B cell (primary cell): ENCODE measurements at regions not wholly inside any gene's neighbourhood (a gene's known extent, or its start where the extent isn't known, plus 50 kb on each side); places are given as distances from the start of the nearest gene placed in this dataset.

ENCODE experiments used
- ATAC-seq: fragments of 200-7000 bp; cut with Tn5 transposase; one replicate; pipeline ENCODE4 v1.10.0; 2021; ENCODE audit warnings: low read depth, mild to moderate bottlenecking, moderate number of reproducible peaks, moderate library complexity
- CTCF ChIA-PET: fragments of 350-600 bp; sonication (Branson Sonifier 250); formaldehyde crosslinking; loops from one replicate; lab custom pipeline; 2021; ENCODE audit warnings: antibody characterized with exemption, inconsistent platforms; lab: Charles Lee
- POLR2A ChIA-PET: fragments of 350-600 bp; sonication (Branson Sonifier 250); formaldehyde crosslinking; loops from one replicate; lab custom pipeline; 2021; ENCODE audit warnings: antibody characterized with exemption; lab: Charles Lee
- DNase-seq: peaks from one replicate; pipeline ENCODE4 v3.0.0; 2013
- H2AFZ ChIP-seq: 2 replicates; pipeline ENCODE4 v1.6.1; 2012; ENCODE audit warnings: mild to moderate bottlenecking, low read depth, low read length; ENCODE audit not compliant: insufficient read depth, poor library complexity, severe bottlenecking
- H3K27ac ChIP-seq, 2 donors: 1 replicate in 1 of 2; 2 replicates in 1 of 2; pipeline ENCODE4 v1.5.1; 2012 to 2013; ENCODE audit warnings: low read length in 2 of 2, mild to moderate bottlenecking in 2 of 2, moderate library complexity in 1 of 2
- H3K27me3 ChIP-seq, 4 experiments: fragments of 200-600 bp in 1 of 4; sonication (generic) in 1 of 4; replicated peaks in 1 of 4; 1 replicate in 2 of 4; 2 replicates in 2 of 4; pipeline versions ENCODE4 v1.6.1 to v1.7.0; 2013 to 2016; ENCODE audit warnings: low read length in 3 of 4, mild to moderate bottlenecking in 2 of 4, mixed read lengths in 1 of 4, moderate library complexity in 1 of 4; ENCODE audit not compliant: insufficient read depth in 4 of 4, control insufficient read depth in 3 of 4; ENCODE audit errors: control extremely low read depth in 1 of 4
- H3K36me3 ChIP-seq, 2 experiments: replicated peaks in 1 of 2; 1 replicate in 1 of 2; 2 replicates in 1 of 2; pipeline versions ENCODE4 v1.6.1 to v1.7.1; 2013; ENCODE audit warnings: low read length in 1 of 2; ENCODE audit not compliant: insufficient read depth in 2 of 2, control insufficient read depth in 1 of 2; ENCODE audit errors: control extremely low read depth in 1 of 2, extremely low read depth in 1 of 2
- H3K4me1 ChIP-seq, 2 donors: fragments of 200-600 bp in 1 of 2; sonication (generic) in 1 of 2; 1 replicate in 1 of 2; 2 replicates in 1 of 2; pipeline versions ENCODE4 v1.5.1 to v1.6.1; 2013 to 2017; ENCODE audit warnings: low read length in 2 of 2; ENCODE audit not compliant: control insufficient read depth in 2 of 2, insufficient read depth in 2 of 2
- H3K4me2 ChIP-seq: replicated peaks from 2 replicates; pipeline ENCODE3; 2012; ENCODE audit warnings: mild to moderate bottlenecking, low read depth, low read length; ENCODE audit not compliant: poor library complexity, severe bottlenecking
- H3K4me3 ChIP-seq, 5 experiments: fragments of 200-600 bp in 1 of 5; sonication (generic) in 1 of 5; 1 replicate in 3 of 5; 2 replicates in 2 of 5; pipeline versions ENCODE4 v1.5.1 to v1.7.0; 2011 to 2016; ENCODE audit warnings: low read length in 4 of 5, mild to moderate bottlenecking in 4 of 5, low read depth in 2 of 5, control low read depth in 1 of 5, moderate library complexity in 1 of 5; ENCODE audit not compliant: insufficient read depth in 1 of 5; ENCODE audit errors: control extremely low read depth in 1 of 5, extremely low read depth in 1 of 5
- H3K79me2 ChIP-seq: fragments of 200-600 bp; sonication (generic); one replicate; pipeline ENCODE4 v1.6.0; 2016; ENCODE audit warnings: low read length; ENCODE audit not compliant: control insufficient read depth, insufficient read depth
- H3K9ac ChIP-seq: fragments of 200-600 bp; sonication (generic); 2 replicates; pipeline ENCODE4 v1.6.1; 2017; ENCODE audit warnings: mild to moderate bottlenecking, low read length, moderate library complexity
- H3K9me3 ChIP-seq, 3 donors: one replicate each; pipeline versions ENCODE4 v1.6.1 to v1.7.1; 2013; ENCODE audit warnings: low read length in 2 of 3; ENCODE audit not compliant: control insufficient read depth in 2 of 3, insufficient read depth in 1 of 3; ENCODE audit errors: control extremely low read depth in 1 of 3
- H4K20me1 ChIP-seq: 2 replicates; pipeline ENCODE4 v1.6.0; 2012; ENCODE audit warnings: mild to moderate bottlenecking, low read length; ENCODE audit not compliant: insufficient read depth, control insufficient read depth, poor library complexity, severe bottlenecking
- H3K27ac Mint-ChIP-seq: one replicate; pipeline ENCODE4 v1.8.0; 2021; ENCODE audit warnings: mixed read lengths
- H3K27me3 Mint-ChIP-seq: one replicate; pipeline ENCODE4 v1.8.0; 2021; ENCODE audit warnings: mixed read lengths
- H3K4me1 Mint-ChIP-seq: one replicate; pipeline ENCODE4 v1.8.0; 2021; ENCODE audit warnings: mixed read lengths
- H3K4me3 Mint-ChIP-seq: one replicate; pipeline ENCODE4 v1.8.0; 2021; ENCODE audit warnings: mixed read lengths
- H3K9me3 Mint-ChIP-seq: one replicate; pipeline ENCODE4 v1.8.0; 2022; ENCODE audit warnings: mixed read lengths; ENCODE audit not compliant: insufficient read depth
- CTCF ChIP-seq: fragments of 200-600 bp; IDR thresholded peaks from one replicate; pipeline ENCODE4 v1.8.0; 2022; ENCODE audit warnings: antibody characterized with exemption, mild to moderate bottlenecking
- EZH2 ChIP-seq: IDR thresholded peaks from 2 replicates; pipeline ENCODE4 v1.6.1; 2012; ENCODE audit warnings: borderline replicate concordance, low read depth, mild to moderate bottlenecking, moderate library complexity, low read length; ENCODE audit not compliant: insufficient read depth, poor library complexity, severe bottlenecking
- WGBS: methylation state at CpG from one replicate; pipeline ENCODE4 v1.1.5; 2013; ENCODE audit warnings: missing lambda C conversion rate; ENCODE audit not compliant: insufficient coverage; 5-methylcytosine and 5-hydroxymethylcytosine counted together
- intact Hi-C: fragments of 100-400 bp; cut with micrococcal nuclease; formaldehyde crosslinking; loops from one replicate; pipeline ENCODE4 v1.10.0; 2022

DNA sequence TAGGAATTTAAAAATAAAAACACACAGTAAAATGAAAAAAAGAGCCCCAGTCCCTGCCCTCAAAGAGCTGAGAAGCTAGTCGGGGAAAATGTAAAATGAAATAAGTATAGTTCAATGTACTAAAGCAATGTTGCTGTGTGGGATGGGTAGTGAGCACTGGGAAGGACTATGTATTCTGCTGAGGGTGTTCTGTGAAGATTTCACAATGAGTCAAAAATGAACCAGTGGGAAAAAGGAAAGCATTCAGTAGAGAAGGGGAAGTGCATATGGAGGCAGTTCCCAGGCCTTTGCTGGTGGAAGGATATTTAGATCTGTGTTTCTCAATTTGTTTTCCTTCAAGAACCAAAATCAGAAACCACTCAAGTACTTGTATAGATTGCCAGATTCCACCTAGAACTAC, 1094.7 kb upstream of the KLHL29 start:
- intact Hi-C loops, result no loop called here
- POLR2A ChIA-PET, result no interaction called here
- no peak overlapping the region for H2AFZ ChIP-seq
- ATAC-seq, result no peak
- H3K4me1 ChIP-seq, result no peaks in the 10 kb centered on the region
- H3K4me2 ChIP-seq, result no peak overlapping the region
- H3K36me3 ChIP-seq, result no peaks in the 10 kb centered on the region
- no peak overlapping the region for H3K27ac ChIP-seq
- no peak for TF ChIP-seq EZH2
- no peak for TF ChIP-seq CTCF
- Mint-ChIP-seq H3K4me1 (no peaks in the 10 kb centered on the region), H3K27me3 (no peaks in the 10 kb centered on the region), H3K27ac (no peak overlapping the region), H3K4me3 (no peak overlapping the region), H3K9me3 (peaks cover 3% of the 10 kb centered on the region)
- no peaks in the 10 kb centered on the region for H3K79me2 ChIP-seq
- H3K9me3 ChIP-seq, result no peaks in the 10 kb centered on the region
- H3K9ac ChIP-seq, result no peak overlapping the region
- CTCF ChIA-PET, result no interaction called here
- H3K4me3 ChIP-seq, result no peak overlapping the region
- no peak for DNase-seq
- H3K27me3 ChIP-seq, result no peaks in the 10 kb centered on the region
- H4K20me1 ChIP-seq, result no peaks in the 10 kb centered on the region
- WGBS, result 100% methylated on average over 1 of the region's 1 CpG

DNA sequence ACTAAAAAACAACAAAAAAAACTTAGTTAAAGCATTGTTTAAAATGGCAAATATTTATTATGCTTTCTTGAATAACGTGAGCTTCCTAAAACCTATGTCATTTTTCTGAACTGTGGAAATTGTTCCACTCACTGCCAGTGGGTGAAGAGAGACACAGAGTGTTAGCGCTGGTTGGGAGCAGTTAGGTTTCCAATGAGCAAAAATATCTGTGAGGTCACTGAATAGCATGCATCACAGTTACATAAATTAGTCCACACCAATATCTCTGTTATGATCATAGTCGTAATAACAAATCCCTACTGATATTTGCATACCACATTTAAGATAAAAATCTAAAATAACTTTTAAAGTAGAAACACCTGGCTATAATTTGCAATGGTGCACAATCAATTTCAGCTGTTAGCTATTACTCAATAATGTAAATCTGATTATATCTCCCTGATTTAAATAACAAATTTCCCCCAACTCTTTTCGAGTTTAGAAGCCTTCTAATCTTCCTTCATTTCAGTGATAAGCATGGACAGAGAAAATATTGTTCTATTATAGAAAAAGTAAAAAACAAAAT, 1094.0 kb upstream of the KLHL29 start:
- Histone ChIP-seq H3K36me3 (no peaks in the 10 kb centered on the region), H3K9me3 (no peaks in the 10 kb centered on the region), H3K4me3 (no peak overlapping the region), H4K20me1 (no peaks in the 10 kb centered on the region), H3K4me2 (no peak overlapping the region), H3K9ac (no peak overlapping the region), H3K4me1 (no peaks in the 10 kb centered on the region), H3K27me3 (no peaks in the 10 kb centered on the region), H2AFZ (no peak overlapping the region), H3K27ac (no peak overlapping the region), H3K79me2 (no peaks in the 10 kb centered on the region)
- no peak for DNase-seq
- no peak for ATAC-seq
- Mint-ChIP-seq H3K9me3 (peaks cover 3% of the 10 kb centered on the region), H3K27me3 (no peaks in the 10 kb centered on the region), H3K4me3 (no peak overlapping the region), H3K4me1 (no peaks in the 10 kb centered on the region), H3K27ac (no peak overlapping the region)
- ChIA-PET POLR2A (no interaction called here), CTCF (no interaction called here)
- intact Hi-C loops, result no loop called here
- no CpG with 5 or more reads among the region's 4 CpGs for WGBS
- TF ChIP-seq CTCF (no peak), EZH2 (no peak)
